ENCODE measurements at regions not wholly inside any gene's neighbourhood (a gene's known extent, or its start where the extent isn't known, plus 50 kb on each side); places are given as distances from the start of the nearest gene placed in this dataset.

GRCh38 chr2:40737180-40737579 is 285.3 kb upstream of the SLC8A1 start:
- TF ChIP-seq, protein P1, sequence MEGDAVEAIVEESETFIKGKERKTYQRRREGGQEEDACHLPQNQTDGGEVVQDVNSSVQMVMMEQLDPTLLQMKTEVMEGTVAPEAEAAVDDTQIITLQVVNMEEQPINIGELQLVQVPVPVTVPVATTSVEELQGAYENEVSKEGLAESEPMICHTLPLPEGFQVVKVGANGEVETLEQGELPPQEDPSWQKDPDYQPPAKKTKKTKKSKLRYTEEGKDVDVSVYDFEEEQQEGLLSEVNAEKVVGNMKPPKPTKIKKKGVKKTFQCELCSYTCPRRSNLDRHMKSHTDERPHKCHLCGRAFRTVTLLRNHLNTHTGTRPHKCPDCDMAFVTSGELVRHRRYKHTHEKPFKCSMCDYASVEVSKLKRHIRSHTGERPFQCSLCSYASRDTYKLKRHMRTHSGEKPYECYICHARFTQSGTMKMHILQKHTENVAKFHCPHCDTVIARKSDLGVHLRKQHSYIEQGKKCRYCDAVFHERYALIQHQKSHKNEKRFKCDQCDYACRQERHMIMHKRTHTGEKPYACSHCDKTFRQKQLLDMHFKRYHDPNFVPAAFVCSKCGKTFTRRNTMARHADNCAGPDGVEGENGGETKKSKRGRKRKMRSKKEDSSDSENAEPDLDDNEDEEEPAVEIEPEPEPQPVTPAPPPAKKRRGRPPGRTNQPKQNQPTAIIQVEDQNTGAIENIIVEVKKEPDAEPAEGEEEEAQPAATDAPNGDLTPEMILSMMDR (IDR thresholded peaks at IDR 0.05) = no peak
- TF ChIP-seq POLR2A (IDR thresholded peaks at IDR 0.05) = no peak

All from esophagus squamous epithelium (tissue), 4 donors.